Caco-2 (cell line): ENCODE measurements at regions not wholly inside any gene's neighbourhood (a gene's known extent, or its start where the extent isn't known, plus 50 kb on each side); places are given as distances from the start of the nearest gene placed in this dataset.
A peak's percentile ranks its signal among the peaks of the same experiment; 100 is the strongest.

ENCODE experiments used
- BruUV-seq: library from RNA; stranded (reverse); fragments of 400-500 nt; replicated peaks from 2 replicates; lab custom pipeline; 2021; lab: Mats Ljungman, UMichigan
- CTCF ChIA-PET: fragments of 300-600 bp; sonication (Branson Sonifier 250); formaldehyde crosslinking; loops from one replicate; lab custom pipeline; 2022; ENCODE audit warnings: antibody characterized with exemption; lab: Charles Lee
- POLR2A ChIA-PET: fragments of 300-600 bp; sonication (Branson Sonifier 250); formaldehyde crosslinking; loops from one replicate; lab custom pipeline; 2022; ENCODE audit warnings: antibody characterized with exemption; lab: Charles Lee
- DNase-seq, 2 experiments: peaks; one replicate each; pipeline versions ENCODE4 v3.0.0 to v3.0.0-alpha.2; 2020 to 2022
- H3K27me3 ChIP-seq: replicated peaks from 2 replicates; pipeline ENCODE4 v1.6.0; 2011; ENCODE audit warnings: low read length; ENCODE audit not compliant: control insufficient read depth, insufficient read depth
- H3K36me3 ChIP-seq: 2 replicates; pipeline ENCODE4 v1.5.1; 2011; ENCODE audit warnings: low read length; ENCODE audit not compliant: control insufficient read depth, insufficient read depth
- H3K4me1 ChIP-seq: fragments of 250-450 bp; sonication (Bioruptor Pico); 2 replicates; pipeline ENCODE4 v1.5.1; 2020; ENCODE audit warnings: mild to moderate bottlenecking
- H3K4me3 ChIP-seq: 2 replicates; pipeline ENCODE4 v1.5.1; 2011; ENCODE audit warnings: low read depth, mild to moderate bottlenecking, control low read depth, low read length
- H3K9me3 ChIP-seq: fragments of 250-450 bp; sonication (Bioruptor Pico); 2 replicates; pipeline ENCODE4 v1.5.1; 2020; ENCODE audit warnings: mild to moderate bottlenecking, moderate library complexity
- H3K27ac Mint-ChIP-seq: one replicate; pipeline ENCODE4 v1.8.0; 2022; ENCODE audit warnings: mixed read lengths; ENCODE audit not compliant: unreplicated experiment
- H3K27me3 Mint-ChIP-seq: one replicate; pipeline ENCODE4 v1.8.0; 2022; ENCODE audit warnings: mixed read lengths; ENCODE audit not compliant: insufficient read depth, unreplicated experiment
- H3K36me3 Mint-ChIP-seq: one replicate; pipeline ENCODE4 v1.8.0; 2022; ENCODE audit warnings: mild to moderate bottlenecking, mixed read lengths; ENCODE audit not compliant: insufficient read depth, unreplicated experiment
- H3K4me1 Mint-ChIP-seq: one replicate; pipeline ENCODE4 v1.8.0; 2022; ENCODE audit warnings: low read depth, mixed read lengths; ENCODE audit not compliant: unreplicated experiment
- H3K4me3 Mint-ChIP-seq: one replicate; pipeline ENCODE4 v1.8.0; 2022; ENCODE audit warnings: mild to moderate bottlenecking, moderate library complexity, mixed read lengths; ENCODE audit not compliant: unreplicated experiment
- H3K9me3 Mint-ChIP-seq: one replicate; pipeline ENCODE4 v1.8.0; 2022; ENCODE audit warnings: mixed read lengths; ENCODE audit not compliant: unreplicated experiment
- CTCF ChIP-seq, 2 experiments: fragments of 200-600 bp in 1 of 2; IDR thresholded peaks; 1 replicate in 1 of 2; 2 replicates in 1 of 2; pipeline versions ENCODE4 v1.5.1 to v1.8.0; 2011 to 2022; ENCODE audit warnings: antibody characterized with exemption in 1 of 2, control low read depth in 1 of 2, inconsistent platforms in 1 of 2, low read depth in 1 of 2, low read length in 1 of 2, mild to moderate bottlenecking in 1 of 2, moderate library complexity in 1 of 2; ENCODE audit not compliant: insufficient read depth in 1 of 2, severe bottlenecking in 1 of 2, unreplicated experiment in 1 of 2
- intact Hi-C: fragments of 100-400 bp; cut with micrococcal nuclease; formaldehyde crosslinking; loops from one replicate; pipeline ENCODE4 v1.10.0; 2022; ENCODE audit not compliant: unreplicated experiment

GRCh38 chr7:32428546-32428945 lies 61.6 kb downstream of the LSM5 start:
- no TSS peak for BruUV-seq
- Histone ChIP-seq H3K4me1 (no peaks in the 10 kb centered on the region), H3K9me3 (no peaks in the 10 kb centered on the region), H3K27me3 (no peaks in the 10 kb centered on the region), H3K36me3 (no peaks in the 10 kb centered on the region), H3K4me3 (no peak overlapping the region)
- CTCF ChIA-PET = no interaction called here
- Mint-ChIP-seq H3K27me3 (peaks cover 5% of the 10 kb centered on the region), H3K9me3 (no peaks in the 10 kb centered on the region), H3K4me1 (no peaks in the 10 kb centered on the region), H3K27ac (no peak overlapping the region), H3K36me3 (no peaks in the 10 kb centered on the region), H3K4me3 (no peak overlapping the region)
- POLR2A ChIA-PET = no interaction called here
- TF ChIP-seq CTCF (IDR thresholded peaks at IDR 0.05; ENCODE audit: insufficient read depth in 1 of 2, low read depth in 1 of 2, low read length in 1 of 2, severe bottlenecking in 1 of 2, unreplicated experiment in 1 of 2) = no peak
- intact Hi-C loops = no loop called here
- no peak for DNase-seq

GRCh38 chr7:32427769-32428291 lies 62.4 kb downstream of the LSM5 start:
- Histone ChIP-seq H3K36me3 (no peaks in the 10 kb centered on the region), H3K9me3 (no peaks in the 10 kb centered on the region), H3K4me1 (no peaks in the 10 kb centered on the region), H3K4me3 (no peak overlapping the region), H3K27me3 (no peaks in the 10 kb centered on the region; the same call in 1 of the 2 replicates)
- Mint-ChIP-seq H3K27ac (no peak overlapping the region), H3K4me3 (no peak overlapping the region), H3K9me3 (no peaks in the 10 kb centered on the region), H3K27me3 (peaks cover 7% of the 10 kb centered on the region), H3K36me3 (no peaks in the 10 kb centered on the region), H3K4me1 (no peaks in the 10 kb centered on the region)
- intact Hi-C loops = no loop called here
- POLR2A ChIA-PET = no interaction called here
- no TSS peak for BruUV-seq
- DNase-seq = peak; percentile 66 to 70
- CTCF ChIA-PET = no interaction called here
- peak in 1 of 2 experiments; percentile 7 for TF ChIP-seq CTCF (IDR thresholded peaks at IDR 0.05; ENCODE audit: insufficient read depth in 1 of 2, low read depth in 1 of 2, low read length in 1 of 2, severe bottlenecking in 1 of 2, unreplicated experiment in 1 of 2)

- TF ChIP-seq CTCF (IDR thresholded peaks at IDR 0.05; ENCODE audit: insufficient read depth in 1 of 2, low read depth in 1 of 2, low read length in 1 of 2, severe bottlenecking in 1 of 2, unreplicated experiment in 1 of 2) = no peak
- no peak for DNase-seq
- POLR2A ChIA-PET = no interaction called here
- H3K27me3 Mint-ChIP-seq = peaks cover 8% of the 10 kb centered on the region
- Histone ChIP-seq H3K9me3 (no peaks in the 10 kb centered on the region), H3K4me3 (no peak overlapping the region), H3K27me3 (no peaks in the 10 kb centered on the region; the same call in 1 of the 2 replicates), H3K36me3 (no peaks in the 10 kb centered on the region), H3K4me1 (no peaks in the 10 kb centered on the region)
- H3K27ac Mint-ChIP-seq = no peak overlapping the region
- no peaks in the 10 kb centered on the region for H3K36me3 Mint-ChIP-seq
- no peaks in the 10 kb centered on the region for H3K4me1 Mint-ChIP-seq
- H3K4me3 Mint-ChIP-seq = no peak overlapping the region
- intact Hi-C loops = no loop called here
- CTCF ChIA-PET = interaction anchor here (0.6 kb wide), 1 partner anchor 62 kb away, joined by 6 read pairs; no protein-coding TSS in a partner anchor
- BruUV-seq = no TSS peak
- H3K9me3 Mint-ChIP-seq = no peaks in the 10 kb centered on the region
These were observed 73.3 kb downstream of the LSM5 start for GRCh38 chr7:32416846-32417245.
